ENCODE measurements at regions not wholly inside any gene's neighbourhood (a gene's known extent, or its start where the extent isn't known, plus 50 kb on each side); places are given as distances from the start of the nearest gene placed in this dataset.
"Not testable (repeated sequence)": the region's sequence is repeated elsewhere in the genome, so short reads cannot be mapped to it uniquely, and the experiment has no call there.

DNA sequence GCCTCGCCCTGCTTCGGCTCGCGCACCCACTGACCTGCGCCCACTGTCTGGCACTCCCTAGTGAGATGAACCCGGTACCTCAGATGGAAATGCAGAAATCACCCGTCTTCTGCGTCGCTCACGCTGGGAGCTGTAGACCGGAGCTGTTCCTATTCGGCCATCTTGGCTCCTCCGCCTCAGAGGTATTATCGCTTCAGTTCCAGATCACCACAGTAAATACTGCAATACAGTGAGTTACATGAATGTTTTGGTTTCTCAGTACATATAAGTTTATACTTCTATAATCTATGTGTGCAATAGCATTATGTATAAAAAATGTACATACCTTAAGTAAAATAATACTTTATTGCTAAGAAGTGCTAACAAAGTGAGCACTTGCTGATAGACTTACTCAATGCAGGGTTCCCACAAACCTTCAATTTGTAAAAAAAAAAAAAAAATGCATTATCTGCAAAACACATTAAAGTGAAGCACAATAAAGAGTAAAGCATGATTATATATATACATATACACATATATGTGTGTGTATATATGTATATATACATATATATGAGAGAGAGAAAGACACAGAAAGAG is 78.7 kb downstream of the KCNA5 start:
- H2AFZ ChIP-seq (ENCODE audit: low read length); H4K20me1 ChIP-seq (ENCODE audit: insufficient read depth, low read length); CTCF ChIA-PET (ENCODE audit: unreplicated experiment); H3K9me3 ChIP-seq (ENCODE audit: low read length); intact Hi-C loops (cut with micrococcal nuclease; ENCODE audit: unreplicated experiment); H3K79me2 ChIP-seq (ENCODE audit: insufficient read depth, low read depth, low read length); H3K4me1 ChIP-seq (ENCODE audit: insufficient read depth, low read length, poor library complexity, severe bottlenecking); H3K36me3 ChIP-seq (ENCODE audit: insufficient read depth, low read length); H3K4me3 ChIP-seq (ENCODE audit: low read depth, low read length, poor library complexity, severe bottlenecking); DNase-seq (ENCODE audit: low spot score); H3K4me2 ChIP-seq (ENCODE audit: low read length); H3K9me2 ChIP-seq (ENCODE audit: insufficient read depth, low read length); H3K27ac ChIP-seq (ENCODE audit: low read depth, low read length, poor library complexity, severe bottlenecking); POLR2A ChIA-PET; BruUV-seq (replicated peaks): not testable (repeated sequence)

DNA sequence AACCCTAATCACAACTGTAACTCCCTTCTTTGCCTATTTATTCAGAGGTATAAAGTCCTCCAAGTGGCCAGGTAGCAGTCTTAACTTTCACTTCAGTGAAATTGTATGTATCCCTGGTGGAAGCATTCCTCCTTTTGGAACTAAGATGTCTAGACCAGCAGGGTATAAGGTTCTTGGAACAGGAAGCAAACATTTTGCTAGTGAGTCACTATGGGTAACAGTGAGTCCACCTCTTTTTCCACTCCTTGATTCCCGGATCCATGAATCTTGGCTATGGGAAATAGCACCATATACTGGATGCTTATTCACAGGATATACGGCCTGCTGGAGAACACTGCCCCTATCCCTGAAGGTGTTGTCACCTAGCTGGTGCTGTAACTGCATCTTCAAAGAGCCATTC is 80.2 kb downstream of the KCNA5 start:
- H3K9me3 ChIP-seq (ENCODE audit: low read length) = no peaks in the 10 kb centered on the region
- no peak overlapping the region for H3K4me3 ChIP-seq (ENCODE audit: low read depth, low read length, poor library complexity, severe bottlenecking)
- no peaks in the 10 kb centered on the region for H3K36me3 ChIP-seq (ENCODE audit: insufficient read depth, low read length)
- no peaks in the 10 kb centered on the region for H3K9me2 ChIP-seq (ENCODE audit: insufficient read depth, low read length)
- no peaks in the 10 kb centered on the region for H4K20me1 ChIP-seq (ENCODE audit: insufficient read depth, low read length)
- no TSS peak for BruUV-seq (replicated peaks)
- no peak overlapping the region for H3K27ac ChIP-seq (ENCODE audit: low read depth, low read length, poor library complexity, severe bottlenecking)
- no peak for DNase-seq (ENCODE audit: low spot score)
- TF ChIP-seq, protein P1, sequence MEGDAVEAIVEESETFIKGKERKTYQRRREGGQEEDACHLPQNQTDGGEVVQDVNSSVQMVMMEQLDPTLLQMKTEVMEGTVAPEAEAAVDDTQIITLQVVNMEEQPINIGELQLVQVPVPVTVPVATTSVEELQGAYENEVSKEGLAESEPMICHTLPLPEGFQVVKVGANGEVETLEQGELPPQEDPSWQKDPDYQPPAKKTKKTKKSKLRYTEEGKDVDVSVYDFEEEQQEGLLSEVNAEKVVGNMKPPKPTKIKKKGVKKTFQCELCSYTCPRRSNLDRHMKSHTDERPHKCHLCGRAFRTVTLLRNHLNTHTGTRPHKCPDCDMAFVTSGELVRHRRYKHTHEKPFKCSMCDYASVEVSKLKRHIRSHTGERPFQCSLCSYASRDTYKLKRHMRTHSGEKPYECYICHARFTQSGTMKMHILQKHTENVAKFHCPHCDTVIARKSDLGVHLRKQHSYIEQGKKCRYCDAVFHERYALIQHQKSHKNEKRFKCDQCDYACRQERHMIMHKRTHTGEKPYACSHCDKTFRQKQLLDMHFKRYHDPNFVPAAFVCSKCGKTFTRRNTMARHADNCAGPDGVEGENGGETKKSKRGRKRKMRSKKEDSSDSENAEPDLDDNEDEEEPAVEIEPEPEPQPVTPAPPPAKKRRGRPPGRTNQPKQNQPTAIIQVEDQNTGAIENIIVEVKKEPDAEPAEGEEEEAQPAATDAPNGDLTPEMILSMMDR (conservative IDR thresholded peaks at IDR 0.05; ENCODE audit: low read length) = no peak
- no peak for TF ChIP-seq EZH2phosphoT487 (IDR thresholded peaks at IDR 0.05; ENCODE audit: borderline replicate concordance, low read depth, low read length)
- CTCF ChIA-PET (ENCODE audit: unreplicated experiment) = no interaction called here
- no peaks in the 10 kb centered on the region for H3K79me2 ChIP-seq (ENCODE audit: insufficient read depth, low read depth, low read length)
- intact Hi-C loops (cut with micrococcal nuclease; ENCODE audit: unreplicated experiment) = no loop called here
- H3K4me1 ChIP-seq (ENCODE audit: insufficient read depth, low read length, poor library complexity, severe bottlenecking) = no peaks in the 10 kb centered on the region
- no peak overlapping the region for H3K4me2 ChIP-seq (ENCODE audit: low read length)
- POLR2A ChIA-PET = no interaction called here
- no peak overlapping the region for H2AFZ ChIP-seq (ENCODE audit: low read length)

DNA sequence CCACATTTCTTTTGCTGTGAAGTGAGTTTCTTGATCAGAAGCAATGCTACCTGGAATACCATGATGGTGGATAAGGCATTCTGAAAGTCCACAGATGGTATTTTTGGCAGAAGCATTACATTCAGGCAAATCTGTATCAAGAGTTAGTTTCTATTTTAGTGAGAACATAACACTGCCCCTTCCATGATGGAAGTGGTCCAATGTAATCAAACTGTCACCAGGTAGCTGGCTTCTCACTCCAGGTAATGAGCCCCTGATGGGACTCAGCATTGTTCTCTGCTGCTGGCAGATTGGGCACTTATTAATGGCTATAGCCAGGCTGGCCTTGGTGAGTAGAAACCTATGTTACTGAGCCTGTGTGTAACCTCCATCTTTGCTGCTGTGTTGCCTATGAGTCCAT is 80.7 kb downstream of the KCNA5 start:
- CTCF ChIA-PET (ENCODE audit: unreplicated experiment) = no interaction called here
- H3K79me2 ChIP-seq (ENCODE audit: insufficient read depth, low read depth, low read length) = no peaks in the 10 kb centered on the region
- H3K27ac ChIP-seq (ENCODE audit: low read depth, low read length, poor library complexity, severe bottlenecking) = no peak overlapping the region
- BruUV-seq (replicated peaks) = no TSS peak
- H3K4me1 ChIP-seq (ENCODE audit: insufficient read depth, low read length, poor library complexity, severe bottlenecking) = no peaks in the 10 kb centered on the region
- no peak overlapping the region for H2AFZ ChIP-seq (ENCODE audit: low read length)
- H3K9me3 ChIP-seq (ENCODE audit: low read length) = no peaks in the 10 kb centered on the region
- no peaks in the 10 kb centered on the region for H4K20me1 ChIP-seq (ENCODE audit: insufficient read depth, low read length)
- H3K36me3 ChIP-seq (ENCODE audit: insufficient read depth, low read length) = no peaks in the 10 kb centered on the region
- no peaks in the 10 kb centered on the region for H3K9me2 ChIP-seq (ENCODE audit: insufficient read depth, low read length)
- H3K4me3 ChIP-seq (ENCODE audit: low read depth, low read length, poor library complexity, severe bottlenecking) = no peak overlapping the region
- POLR2A ChIA-PET = no interaction called here
- intact Hi-C loops (cut with micrococcal nuclease; ENCODE audit: unreplicated experiment) = no loop called here
- TF ChIP-seq EZH2phosphoT487 (IDR thresholded peaks at IDR 0.05; ENCODE audit: borderline replicate concordance, low read depth, low read length) = no peak
- TF ChIP-seq, protein P1 (conservative IDR thresholded peaks at IDR 0.05; ENCODE audit: low read length) = no peak
- H3K4me2 ChIP-seq (ENCODE audit: low read length) = no peak overlapping the region
- DNase-seq (ENCODE audit: low spot score) = no peak

All from OCI-LY7 (cell line).